SK-N-MC (cell line): ENCODE measurements at regions not wholly inside any gene's neighbourhood (a gene's known extent, or its start where the extent isn't known, plus 50 kb on each side); places are given as distances from the start of the nearest gene placed in this dataset.

Source experiments
- EZH2 ChIP-seq: fragments of 200-600 bp; sonication (generic); IDR thresholded peaks from one replicate; pipeline ENCODE4 v1.6.1; 2017; ENCODE audit warnings: antibody characterized with exemption
- FOXP2 ChIP-seq: optimal IDR thresholded peaks from 2 replicates; pipeline ENCODE3; 2011; ENCODE audit warnings: mild to moderate bottlenecking, moderate library complexity; ENCODE audit not compliant: insufficient read depth; ENCODE audit errors: extremely low read length, control extremely low read depth
- POLR2AphosphoS5 ChIP-seq: IDR thresholded peaks from 2 replicates; pipeline ENCODE4 v1.6.1; 2012; ENCODE audit warnings: mild to moderate bottlenecking, low read depth, low read length, borderline replicate concordance

- TF ChIP-seq EZH2 = no peak
- no peak for TF ChIP-seq POLR2AphosphoS5
- no peak for TF ChIP-seq FOXP2
Measured at GRCh38 chr1:58000821-58001220, 545.7 kb downstream of the OMA1 start.
